Stimulated activated CD8-positive, alpha-beta memory T cell treated with anti-CD3 and anti-CD28 coated beads, Interleukin-12 subunit alpha, Interleukin-12 subunit beta, amount 100 ng/mL, for 1 hour (primary cell): ENCODE measurements at regions not wholly inside any gene's neighbourhood (a gene's known extent, or its start where the extent isn't known, plus 50 kb on each side); places are given as distances from the start of the nearest gene placed in this dataset.
"Not testable (repeated sequence)": the region's sequence is repeated elsewhere in the genome, so short reads cannot be mapped to it uniquely, and the experiment has no call there.

Source experiments
- DNase-seq: peaks from one replicate; pipeline ENCODE4 v3.0.0-alpha.2; 2020; ENCODE audit warnings: low read depth

- DNase-seq, result no peak
Observed at GRCh38 chr18:11380968-11381367, 228.4 kb upstream of the SLC35G4 start.

- DNase-seq, result no peak
Observed at GRCh38 chr18:11379660-11380059, 229.7 kb upstream of the SLC35G4 start.

GRCh38 chr18:11377766-11378540, 228.6 kb upstream of the PIEZO2 start:
- DNase-seq, result no peak

GRCh38 chr18:11372163-11372562, 222.8 kb upstream of the PIEZO2 start:
- no peak for DNase-seq

GRCh38 chr18:11369556-11369955, 220.2 kb upstream of the PIEZO2 start:
- no peak for DNase-seq

- no peak for DNase-seq
Observed at GRCh38 chr18:11368020-11368419, 218.7 kb upstream of the PIEZO2 start.

GRCh38 chr18:11367351-11367750, 218.0 kb upstream of the PIEZO2 start:
- DNase-seq, result no peak

GRCh38 chr18:11366410-11366809, 217.0 kb upstream of the PIEZO2 start:
- DNase-seq, result no peak

- DNase-seq, result no peak
Observed at GRCh38 chr18:11362856-11363255, 213.5 kb upstream of the PIEZO2 start.

GRCh38 chr18:11361862-11362261, 212.5 kb upstream of the PIEZO2 start:
- not testable (repeated sequence) for DNase-seq

GRCh38 chr18:11357678-11358077, 208.3 kb upstream of the PIEZO2 start:
- no peak for DNase-seq

GRCh38 chr18:11344576-11344975, 195.2 kb upstream of the PIEZO2 start:
- not testable (repeated sequence) for DNase-seq

GRCh38 chr18:11343096-11343495, 193.7 kb upstream of the PIEZO2 start:
- no peak for DNase-seq

- DNase-seq, result not testable (repeated sequence)
Observed at GRCh38 chr18:11342115-11342514, 192.7 kb upstream of the PIEZO2 start.

- DNase-seq, result no peak
Observed at GRCh38 chr18:11339188-11339775, 189.9 kb upstream of the PIEZO2 start.

- DNase-seq, result no peak
Observed at GRCh38 chr18:11336241-11336640, 186.9 kb upstream of the PIEZO2 start.

- DNase-seq, result no peak
Observed at GRCh38 chr18:11327391-11328009, 178.1 kb upstream of the PIEZO2 start.

GRCh38 chr18:11324956-11325882, 175.8 kb upstream of the PIEZO2 start:
- DNase-seq, result no peak

- no peak for DNase-seq
Observed at GRCh38 chr18:11324510-11324909, 175.1 kb upstream of the PIEZO2 start.

- DNase-seq, result no peak
Observed at GRCh38 chr18:11323359-11323819, 174.0 kb upstream of the PIEZO2 start.

- no peak for DNase-seq
Observed at GRCh38 chr18:11322716-11323115, 173.3 kb upstream of the PIEZO2 start.

GRCh38 chr18:11322006-11322405, 172.6 kb upstream of the PIEZO2 start:
- DNase-seq, result no peak
